K562 (cell line): ENCODE measurements at regions not wholly inside any gene's neighbourhood (a gene's known extent, or its start where the extent isn't known, plus 50 kb on each side); places are given as distances from the start of the nearest gene placed in this dataset.

Source experiments
- ATAC-seq: fragments of 200-7000 bp; cut with Tn5 transposase; 3 replicates; pipeline ENCODE4 v1.9.1; 2020; ENCODE audit warnings: moderate library complexity
- BruUV-seq: library from RNA; stranded (reverse); fragments of 400-500 nt; replicated peaks from 2 replicates; lab custom pipeline; 2021; lab: Mats Ljungman, UMichigan
- CTCF ChIA-PET: fragments of 300-600 bp; formaldehyde crosslinking; extraction: SDS; loops from one replicate; lab custom pipeline; 2021; ENCODE audit warnings: low intra/inter-chr PET ratio; lab: Yijun Ruan, JAX
- POLR2A ChIA-PET: fragments of 300-600, 350-650 bp; sonication (Branson Sonifier 250); formaldehyde crosslinking; extraction: SDS; loops from one replicate; lab custom pipeline; 2021; ENCODE audit warnings: antibody characterized with exemption, inconsistent platforms; lab: Yijun Ruan, JAX
- DNase-seq, 4 experiments: peaks; one replicate each; pipeline versions ENCODE4 v3.0.0 to v3.0.0-alpha.2; 2011 to 2018; ENCODE audit warnings: low spot score in 3 of 4, mixed read lengths in 3 of 4; ENCODE audit errors: extremely low read depth in 1 of 4
- FAIRE-seq: peaks from 2 replicates; lab custom pipeline; 2011; peaks lifted over from hg19 to GRCh38; lab: Jason Lieb, UNC
- H2AFZ ChIP-seq: 2 replicates; pipeline ENCODE4 v1.6.0; 2011; ENCODE audit warnings: low read depth, low read length, control low read depth, inconsistent platforms
- H3K27ac ChIP-seq: fragments of 200-600 bp; 3 replicates; pipeline ENCODE4 v1.8.0; 2011; ENCODE audit warnings: low read depth, mild to moderate bottlenecking, control low read depth, inconsistent platforms, low read length, moderate library complexity, mixed read lengths; ENCODE audit errors: extremely low read depth
- H3K27me3 ChIP-seq, 2 experiments: fragments of 300-600 bp in 1 of 2; 2 replicates in 1 of 2; 3 replicates in 1 of 2; pipeline versions ENCODE4 v1.6.0 to v1.8.0; 2011; ENCODE audit warnings: inconsistent platforms in 2 of 2, low read length in 2 of 2, mild to moderate bottlenecking in 1 of 2, mixed read lengths in 1 of 2, moderate library complexity in 1 of 2; ENCODE audit not compliant: control insufficient read depth in 2 of 2, insufficient read depth in 2 of 2
- H3K36me3 ChIP-seq: fragments of 300-600 bp; 3 replicates; pipeline ENCODE4 v1.8.0; 2011; ENCODE audit warnings: mild to moderate bottlenecking, low read length, inconsistent platforms; ENCODE audit not compliant: control insufficient read depth, insufficient read depth
- H3K4me1 ChIP-seq, 2 experiments: fragments of 200-600 bp in 1 of 2; replicated peaks in 1 of 2; 2 replicates in 1 of 2; 3 replicates in 1 of 2; pipeline versions ENCODE4 v1.5.1 to v1.8.0; 2011; ENCODE audit warnings: inconsistent platforms in 2 of 2, low read length in 2 of 2, mild to moderate bottlenecking in 1 of 2, mixed read lengths in 1 of 2, moderate library complexity in 1 of 2; ENCODE audit not compliant: control insufficient read depth in 2 of 2, insufficient read depth in 2 of 2
- H3K4me2 ChIP-seq: 2 replicates; pipeline ENCODE4 v1.6.1; 2011; ENCODE audit warnings: low read length, control low read depth, inconsistent platforms, mixed read lengths; ENCODE audit not compliant: insufficient read depth
- H3K4me3 ChIP-seq: fragments of 200-600 bp; sonication (generic), shearing (Covaris generic); 2 replicates; pipeline ENCODE4 v1.5.1; 2016; ENCODE audit warnings: control low read depth, inconsistent platforms
- H3K79me2 ChIP-seq: fragments of 200-600 bp; 3 replicates; pipeline ENCODE4 v1.8.0; 2011; ENCODE audit warnings: low read length, inconsistent platforms; ENCODE audit not compliant: control insufficient read depth, insufficient read depth
- H3K9ac ChIP-seq, 2 experiments: 2 replicates each; pipeline versions ENCODE4 v1.6.0 to v1.6.1; 2011; ENCODE audit warnings: low read depth in 2 of 2, low read length in 2 of 2, control low read depth in 1 of 2, inconsistent platforms in 1 of 2, mild to moderate bottlenecking in 1 of 2, mixed read lengths in 1 of 2; ENCODE audit not compliant: insufficient read depth in 1 of 2
- H3K9me1 ChIP-seq: one replicate; pipeline ENCODE4 v1.6.0; 2011; ENCODE audit warnings: inconsistent platforms, mild to moderate bottlenecking, low read length, moderate library complexity; ENCODE audit not compliant: control insufficient read depth, insufficient read depth
- H3K9me3 ChIP-seq: replicated peaks from 2 replicates; pipeline ENCODE4 v1.5.1; 2011; ENCODE audit warnings: low read depth, low read length, inconsistent platforms; ENCODE audit not compliant: control insufficient read depth, insufficient read depth
- H4K20me1 ChIP-seq: replicated peaks from 2 replicates; pipeline ENCODE4 v1.6.1; 2011; ENCODE audit warnings: low read length, inconsistent platforms, mixed read lengths; ENCODE audit not compliant: control insufficient read depth, insufficient read depth
- BRF2 ChIP-seq: IDR thresholded peaks from 3 replicates; pipeline ENCODE4 v1.6.1; 2011; ENCODE audit warnings: borderline replicate concordance, mild to moderate bottlenecking; ENCODE audit not compliant: insufficient read length, insufficient read depth
- DIDO1 ChIP-seq: fragments of 450-650 bp; IDR thresholded peaks from 2 replicates; pipeline ENCODE4 v1.6.1; 2016; ENCODE audit warnings: low read depth, missing biosample characterization, missing genetic modification characterization
- HMBOX1 ChIP-seq: sonication (generic); IDR thresholded peaks from 2 replicates; pipeline ENCODE4 v1.6.1; 2016
- HOXB6 ChIP-seq: fragments of 250-450 bp; sonication (Bioruptor Pico); IDR thresholded peaks from 2 replicates; pipeline ENCODE4 v1.5.1; 2022; ENCODE audit warnings: mild to moderate bottlenecking, borderline replicate concordance
- ILF3 ChIP-seq: fragments of 450-650 bp; IDR thresholded peaks from 2 replicates; pipeline ENCODE4 v1.6.1; 2018; ENCODE audit warnings: antibody characterized with exemption, mild to moderate bottlenecking, moderate library complexity, borderline replicate concordance
- LCOR ChIP-seq: sonication (generic); formaldehyde crosslinking; IDR thresholded peaks from 2 replicates; pipeline ENCODE4 v1.8.0; 2022; ENCODE audit warnings: mild to moderate bottlenecking, missing genetic modification reagents
- MAFF ChIP-seq: IDR thresholded peaks from 2 replicates; pipeline ENCODE4 v1.6.1; 2012; ENCODE audit warnings: low read length, improper control_type of control experiment
- MAFG ChIP-seq: fragments of 450-650 bp; conservative IDR thresholded peaks from 2 replicates; pipeline ENCODE4 v1.6.1; 2016; ENCODE audit warnings: missing genetic modification characterization, missing compliant biosample characterization
- NELFE ChIP-seq: IDR thresholded peaks from 2 replicates; pipeline ENCODE4 v1.6.1; 2011; ENCODE audit warnings: mild to moderate bottlenecking; ENCODE audit not compliant: insufficient read depth, insufficient read length
- NR2C1 ChIP-seq, 2 experiments: fragments of 450-650 bp; IDR thresholded peaks; 2 replicates each; pipeline ENCODE4 v1.6.1; 2017; ENCODE audit warnings: mild to moderate bottlenecking in 2 of 2, antibody characterized with exemption in 1 of 2, inconsistent platforms in 1 of 2, missing compliant biosample characterization in 1 of 2, missing genetic modification characterization in 1 of 2
- SAFB2 ChIP-seq: fragments of 200-400 bp; formaldehyde crosslinking; IDR thresholded peaks from 2 replicates; pipeline ENCODE4 v1.6.1; 2018; ENCODE audit warnings: borderline replicate concordance, low read length, low read depth, moderate library complexity; ENCODE audit not compliant: severe bottlenecking
- SLC30A9 ChIP-seq: fragments of 250-450 bp; sonication (Bioruptor Pico); IDR thresholded peaks from 2 replicates; pipeline ENCODE4 v1.8.0; 2022; ENCODE audit warnings: mild to moderate bottlenecking, moderate library complexity
- TCFL5 ChIP-seq: fragments of 250-450 bp; sonication (Bioruptor Pico); conservative IDR thresholded peaks from 2 replicates; pipeline ENCODE4 v1.6.1; 2021; ENCODE audit warnings: mild to moderate bottlenecking, moderate library complexity, matching md5 sums
- TEAD4 ChIP-seq, 2 experiments: sonication (generic) in 1 of 2; formaldehyde crosslinking in 1 of 2; IDR thresholded peaks; 2 replicates each; pipeline versions ENCODE4 v1.6.1 to v1.8.0; 2012 to 2022; ENCODE audit warnings: borderline replicate concordance in 1 of 2, inconsistent platforms in 1 of 2, low read length in 1 of 2, mild to moderate bottlenecking in 1 of 2, missing genetic modification reagents in 1 of 2
- ZBTB8A ChIP-seq: fragments of 450-650 bp; IDR thresholded peaks from 2 replicates; pipeline ENCODE4 v1.6.1; 2018; ENCODE audit warnings: mild to moderate bottlenecking, moderate library complexity; ENCODE audit not compliant: partially characterized antibody
- WGBS: fragments of 100-300 bp; shearing (Covaris generic); methylation state at CpG from one replicate; pipeline ENCODE4 v1.1.6; 2016; ENCODE audit warnings: low coverage, mixed read lengths; ENCODE audit not compliant: insufficient coverage; ENCODE audit errors: missing lambda C conversion rate; 5-methylcytosine and 5-hydroxymethylcytosine counted together
- in situ Hi-C: fragments of 300-500 bp; cut with MboI; formaldehyde crosslinking; loops from 4 replicates; pipeline ENCODE4 v1.15.0; 2018; ENCODE audit warnings: inconsistent platforms, mixed read lengths
- intact Hi-C: fragments of 100-400 bp; cut with micrococcal nuclease; formaldehyde crosslinking; loops from 2 replicates; pipeline ENCODE4 v1.14.2; 2022
- TF ChIP-seq, protein P1 (sequence below), 2 experiments: fragments of 250-450 bp in 1 of 2; fragments of 450-650 bp in 1 of 2; sonication (Bioruptor Pico) in 1 of 2; IDR thresholded peaks; 2 replicates each; pipeline versions ENCODE4 v1.6.1 to v1.8.0; 2016 to 2021; ENCODE audit warnings: mild to moderate bottlenecking in 2 of 2, moderate library complexity in 2 of 2, missing compliant biosample characterization in 1 of 2, missing genetic modification characterization in 1 of 2

DNA sequence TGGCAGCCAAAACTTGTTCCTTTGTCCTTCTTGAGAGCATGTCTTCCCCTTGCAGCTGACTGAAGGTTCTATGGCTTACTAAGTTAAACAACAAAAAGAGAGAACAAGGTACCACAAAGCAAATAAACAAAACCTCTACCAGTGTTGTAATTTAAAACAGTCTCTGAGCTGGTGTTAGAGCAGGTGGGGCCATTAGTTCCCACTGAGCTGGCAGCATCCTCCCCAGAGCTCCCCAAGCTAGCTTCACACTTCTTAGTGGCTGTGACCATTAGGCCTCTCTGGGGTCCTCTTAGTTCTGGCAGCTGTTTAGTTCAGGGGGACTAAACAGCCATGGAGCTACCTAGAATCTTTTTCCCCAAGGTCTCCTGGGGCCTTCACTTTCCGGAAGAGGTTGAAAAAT lies 128.6 kb upstream of the ELL2 start:
- no TSS peak for BruUV-seq
- Histone ChIP-seq H3K27ac (no peak overlapping the region), H3K9me1 (no peaks in the 10 kb centered on the region), H3K9me3 (no peaks in the 10 kb centered on the region), H3K36me3 (no peaks in the 10 kb centered on the region), H2AFZ (no peak overlapping the region), H3K27me3 (peaks cover 0 to 4% of the 10 kb centered on the region in 2 experiments; a peak in 1 of 5 replicates), H3K79me2 (no peaks in the 10 kb centered on the region), H3K4me1 (no peaks in the 10 kb centered on the region), H4K20me1 (no peaks in the 10 kb centered on the region), H3K4me2 (no peak overlapping the region), H3K9ac (no peak overlapping the region), H3K4me3 (no peak overlapping the region)
- CTCF ChIA-PET = no interaction called here
- DNase-seq (no peak), ATAC-seq (no peak), FAIRE-seq (no peak)
- TF ChIP-seq ILF3 (no peak), SLC30A9 (CRISPR knock-in tag) (no peak), BRF2 (no peak), HOXB6 (CRISPR knock-in tag) (no peak), NELFE (no peak), TCFL5 (CRISPR knock-in tag) (no peak), NR2C1 (IDR thresholded peaks at IDR 0.05) (no peak), NR2C1 (tag; IDR thresholded peaks at IDR 0.05) (no peak), MAFG (tag) (no peak), ZBTB8A (no peak), DIDO1 (tag) (no peak), MAFF (no peak), LCOR (CRISPR knock-in tag) (no peak), TEAD4 (IDR thresholded peaks at IDR 0.05; ENCODE audit: low read length) (no peak), TEAD4 (CRISPR knock-in tag; IDR thresholded peaks at IDR 0.05; ENCODE audit: borderline replicate concordance) (no peak), HMBOX1 (no peak), SAFB2 (no peak)
- TF ChIP-seq, protein P1, sequence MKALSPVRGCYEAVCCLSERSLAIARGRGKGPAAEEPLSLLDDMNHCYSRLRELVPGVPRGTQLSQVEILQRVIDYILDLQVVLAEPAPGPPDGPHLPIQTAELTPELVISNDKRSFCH (CRISPR knock-in tag; IDR thresholded peaks at IDR 0.05) = no peak
- TF ChIP-seq, protein P1 (tag; IDR thresholded peaks at IDR 0.05) = no peak
- 0% methylated on average over 1 of the region's 1 CpG for WGBS
- POLR2A ChIA-PET = interaction anchor here (0.5 kb wide), 1 partner anchor 222 kb away, joined by 3 read pairs; no protein-coding TSS in a partner anchor
- intact Hi-C loops (no loop called here), in situ Hi-C loops (no loop called here)
